ENCODE measurements at regions not wholly inside any gene's neighbourhood (a gene's known extent, or its start where the extent isn't known, plus 50 kb on each side); places are given as distances from the start of the nearest gene placed in this dataset.

DNA sequence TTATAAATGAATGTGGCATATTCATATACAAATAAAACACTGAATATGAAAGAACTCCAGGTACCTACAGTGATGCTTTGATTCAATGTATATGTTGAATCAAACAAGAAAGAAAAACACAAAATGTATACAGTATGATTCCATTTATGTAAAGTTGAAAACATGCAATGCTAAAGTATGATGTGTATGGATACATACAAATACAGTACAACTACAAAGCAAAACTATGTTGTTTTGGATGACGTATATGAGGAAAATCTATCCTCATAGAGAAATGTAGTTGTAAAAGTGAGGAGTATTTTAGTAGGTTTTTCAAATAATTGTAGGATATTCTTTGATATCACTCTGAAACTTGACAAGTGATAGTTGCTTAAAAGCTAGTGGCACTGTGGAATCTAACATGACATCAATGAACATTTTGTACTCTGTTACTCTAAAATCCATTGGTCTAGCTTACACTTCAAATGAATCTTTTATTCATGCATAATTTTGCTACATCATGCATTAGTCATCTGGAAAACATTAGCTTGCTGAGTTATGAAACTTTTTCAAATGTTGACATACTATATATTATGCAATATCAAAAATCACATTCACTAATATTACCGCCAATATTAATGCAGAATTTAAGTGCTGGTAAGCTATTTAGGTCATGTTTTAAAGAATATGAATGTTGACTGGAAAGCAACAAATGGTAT lies 278.1 kb upstream of the CHRNA7 start:
- Histone ChIP-seq H3K9me3 (no peaks in the 10 kb centered on the region), H3K36me3 (no peaks in the 10 kb centered on the region), H3K4me1 (no peaks in the 10 kb centered on the region), H3K4me3 (replicated peaks in 1 of 3) (no peak overlapping the region), H3K27ac (no peak overlapping the region), H3K27me3 (no peaks in the 10 kb centered on the region)
- DNase-seq, result no peak
- intact Hi-C loops (cut with DNase I), result no loop called here
- TF ChIP-seq POLR2A (IDR thresholded peaks at IDR 0.05), result no peak
- TF ChIP-seq, protein P1, sequence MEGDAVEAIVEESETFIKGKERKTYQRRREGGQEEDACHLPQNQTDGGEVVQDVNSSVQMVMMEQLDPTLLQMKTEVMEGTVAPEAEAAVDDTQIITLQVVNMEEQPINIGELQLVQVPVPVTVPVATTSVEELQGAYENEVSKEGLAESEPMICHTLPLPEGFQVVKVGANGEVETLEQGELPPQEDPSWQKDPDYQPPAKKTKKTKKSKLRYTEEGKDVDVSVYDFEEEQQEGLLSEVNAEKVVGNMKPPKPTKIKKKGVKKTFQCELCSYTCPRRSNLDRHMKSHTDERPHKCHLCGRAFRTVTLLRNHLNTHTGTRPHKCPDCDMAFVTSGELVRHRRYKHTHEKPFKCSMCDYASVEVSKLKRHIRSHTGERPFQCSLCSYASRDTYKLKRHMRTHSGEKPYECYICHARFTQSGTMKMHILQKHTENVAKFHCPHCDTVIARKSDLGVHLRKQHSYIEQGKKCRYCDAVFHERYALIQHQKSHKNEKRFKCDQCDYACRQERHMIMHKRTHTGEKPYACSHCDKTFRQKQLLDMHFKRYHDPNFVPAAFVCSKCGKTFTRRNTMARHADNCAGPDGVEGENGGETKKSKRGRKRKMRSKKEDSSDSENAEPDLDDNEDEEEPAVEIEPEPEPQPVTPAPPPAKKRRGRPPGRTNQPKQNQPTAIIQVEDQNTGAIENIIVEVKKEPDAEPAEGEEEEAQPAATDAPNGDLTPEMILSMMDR (IDR thresholded peaks at IDR 0.05), result no peak
- 84 to 86% methylated on average over 2 of the region's 2 CpGs for WGBS, 2 donors

DNA sequence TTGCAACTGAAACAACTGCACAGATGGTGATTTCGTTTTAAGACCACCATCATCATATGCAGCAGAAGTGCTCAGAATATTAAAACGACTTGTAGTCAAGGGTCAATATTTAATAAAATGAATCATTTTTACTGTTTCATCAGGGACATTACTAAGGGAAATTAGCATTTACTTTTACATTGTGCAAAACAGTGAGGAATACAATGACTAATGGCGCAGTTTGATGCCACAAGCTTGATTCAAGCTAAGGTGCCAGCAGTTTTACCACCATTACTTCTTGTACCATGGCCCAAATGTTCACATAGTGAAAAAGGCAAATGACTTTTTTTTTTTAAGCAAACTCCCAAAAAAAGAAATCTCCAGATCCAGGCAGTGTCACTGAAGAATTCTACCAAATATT lies 277.4 kb upstream of the CHRNA7 start:
- Histone ChIP-seq H3K27me3 (no peaks in the 10 kb centered on the region), H3K9me3 (no peaks in the 10 kb centered on the region), H3K27ac (no peak overlapping the region), H3K4me3 (replicated peaks in 1 of 3) (no peak overlapping the region), H3K36me3 (no peaks in the 10 kb centered on the region), H3K4me1 (no peaks in the 10 kb centered on the region)
- WGBS, 2 donors, result 82 to 84% methylated on average over 3 of the region's 3 CpGs
- no peak for TF ChIP-seq POLR2A (IDR thresholded peaks at IDR 0.05)
- TF ChIP-seq, protein P1 (IDR thresholded peaks at IDR 0.05), result no peak
- DNase-seq, result no peak
- intact Hi-C loops (cut with DNase I), result no loop called here

DNA sequence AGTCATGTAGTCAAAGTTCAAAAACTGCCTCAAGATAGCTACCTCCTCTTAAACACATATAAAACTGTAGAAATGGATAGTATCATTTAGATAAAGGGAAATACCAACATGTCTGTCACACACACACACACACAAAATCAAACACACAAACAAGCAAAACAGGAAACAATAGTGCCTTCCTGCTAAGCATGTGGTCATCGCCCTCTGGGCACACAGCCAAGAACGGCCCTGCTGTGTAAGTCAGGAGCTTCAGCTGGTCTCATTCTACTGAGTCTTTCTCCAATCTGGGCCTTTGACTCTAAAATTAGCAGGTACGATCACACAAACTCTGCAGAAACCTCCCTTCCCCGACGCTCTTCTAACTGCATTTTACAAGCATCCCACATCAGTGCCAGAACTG lies 272.2 kb upstream of the CHRNA7 start:
- H3K27me3 ChIP-seq, result no peaks in the 10 kb centered on the region
- no peak overlapping the region for H3K27ac ChIP-seq
- DNase-seq, result peak; percentile 72 to 78
- intact Hi-C loops (cut with DNase I), result no loop called here
- H3K9me3 ChIP-seq, result no peaks in the 10 kb centered on the region
- TF ChIP-seq, protein P1 (IDR thresholded peaks at IDR 0.05), result no peak
- no peak for TF ChIP-seq POLR2A (IDR thresholded peaks at IDR 0.05)
- no peak overlapping the region for H3K4me3 ChIP-seq (replicated peaks in 1 of 3)
- no peaks in the 10 kb centered on the region for H3K4me1 ChIP-seq
- no peaks in the 10 kb centered on the region for H3K36me3 ChIP-seq
- WGBS, 2 donors, result 43 to 50% methylated on average over 5 of the region's 5 CpGs

DNA sequence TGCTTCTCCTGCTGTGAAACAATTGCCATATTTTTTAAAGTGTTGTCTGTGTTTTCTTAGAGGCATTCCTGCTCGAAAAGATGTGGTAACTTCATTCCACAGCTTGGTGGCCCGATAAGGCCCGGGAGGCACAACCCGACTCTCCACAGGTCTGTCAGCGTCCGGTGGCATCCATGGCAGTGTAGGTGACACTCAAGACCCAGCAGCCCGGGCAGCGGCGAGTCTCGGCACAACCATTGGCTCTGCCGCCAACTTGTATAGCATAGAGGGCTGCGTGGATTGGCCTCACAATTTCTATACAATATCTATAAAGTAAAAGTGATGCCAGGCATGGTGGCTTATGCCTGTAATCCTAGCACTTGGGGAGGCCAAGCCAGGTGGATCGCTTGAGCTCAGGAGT lies 262.3 kb upstream of the CHRNA7 start:
- intact Hi-C loops (cut with DNase I), result no loop called here
- Histone ChIP-seq H3K4me3 (replicated peaks in 1 of 3) (no peak overlapping the region), H3K36me3 (no peaks in the 10 kb centered on the region), H3K27me3 (no peaks in the 10 kb centered on the region), H3K4me1 (peaks cover 0 to 4% of the 10 kb centered on the region in 2 donors), H3K27ac (no peak overlapping the region), H3K9me3 (no peaks in the 10 kb centered on the region)
- no peak for DNase-seq
- TF ChIP-seq, protein P1 (IDR thresholded peaks at IDR 0.05), result no peak
- no peak for TF ChIP-seq POLR2A (IDR thresholded peaks at IDR 0.05)
- 88 to 97% methylated on average over 13 of the region's 13 CpGs for WGBS, 2 donors

DNA sequence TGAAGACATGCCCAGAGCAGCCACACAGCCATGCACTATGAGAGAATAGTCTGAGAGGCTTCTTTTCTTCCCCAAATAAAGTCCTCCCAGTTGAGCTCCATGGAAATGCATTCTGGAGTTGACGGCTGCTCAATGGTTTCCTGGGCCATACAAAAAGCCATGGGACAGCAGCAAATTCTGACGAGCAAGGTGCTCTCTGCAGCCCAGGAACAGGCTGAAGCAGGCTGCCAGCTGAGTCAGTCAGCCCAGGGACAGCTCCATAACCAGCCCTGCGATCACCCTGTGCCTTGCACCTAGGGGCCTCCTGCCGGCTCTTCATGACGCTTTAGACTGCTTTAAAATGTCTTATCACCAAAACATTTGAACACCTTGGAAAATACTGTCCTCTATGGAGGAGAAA lies 256.3 kb upstream of the CHRNA7 start:
- H3K36me3 ChIP-seq, result no peaks in the 10 kb centered on the region
- intact Hi-C loops (cut with DNase I), result no loop called here
- WGBS, 2 donors, result 48 to 50% methylated on average over 5 of the region's 5 CpGs
- H3K4me3 ChIP-seq (replicated peaks in 1 of 3), result no peak overlapping the region
- no peaks in the 10 kb centered on the region for H3K9me3 ChIP-seq
- H3K27me3 ChIP-seq, result no peaks in the 10 kb centered on the region
- no peaks in the 10 kb centered on the region for H3K4me1 ChIP-seq
- TF ChIP-seq, protein P1 (IDR thresholded peaks at IDR 0.05), result no peak
- TF ChIP-seq POLR2A (IDR thresholded peaks at IDR 0.05), result no peak
- no peak overlapping the region for H3K27ac ChIP-seq
- DNase-seq, result no peak

Data from thyroid gland (tissue), 4 donors.